HG03103 (cell line): ENCODE measurements at regions not wholly inside any gene's neighbourhood (a gene's known extent, or its start where the extent isn't known, plus 50 kb on each side); places are given as distances from the start of the nearest gene placed in this dataset.
"Not testable (repeated sequence)": the region's sequence is repeated elsewhere in the genome, so short reads cannot be mapped to it uniquely, and the experiment has no call there.

ENCODE experiments used
- ATAC-seq: cut with Tn5 transposase; IDR thresholded peaks from one replicate; pipeline ENCODE4 v1.9.1; 2021; ENCODE audit warnings: low read depth; ENCODE audit not compliant: unreplicated experiment

DNA sequence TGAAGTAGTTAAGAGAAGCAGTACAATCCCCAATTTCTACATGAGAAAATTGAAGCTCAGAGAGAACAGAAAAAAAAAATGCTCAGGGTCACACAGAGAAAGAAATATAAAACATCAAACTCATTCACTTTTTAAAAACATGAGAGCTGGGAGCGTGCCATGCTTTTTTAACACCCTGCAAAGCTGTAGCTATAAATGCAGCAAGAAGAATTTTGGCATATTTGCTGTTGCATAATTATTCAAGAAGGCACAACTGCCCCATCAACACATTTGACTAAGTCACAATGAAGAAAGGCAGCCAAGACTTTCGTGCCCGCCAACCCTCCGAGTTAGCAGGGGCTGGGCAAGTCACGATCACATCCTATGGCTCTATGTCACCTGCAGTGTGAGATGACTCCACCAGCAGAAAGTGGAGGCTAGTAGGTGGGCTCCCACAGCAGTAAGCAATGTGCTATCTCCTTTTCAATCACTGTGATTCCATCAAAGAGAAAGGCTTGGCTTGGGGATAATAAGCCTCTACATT is 214.8 kb downstream of the DHX15 start:
- no peak for ATAC-seq

DNA sequence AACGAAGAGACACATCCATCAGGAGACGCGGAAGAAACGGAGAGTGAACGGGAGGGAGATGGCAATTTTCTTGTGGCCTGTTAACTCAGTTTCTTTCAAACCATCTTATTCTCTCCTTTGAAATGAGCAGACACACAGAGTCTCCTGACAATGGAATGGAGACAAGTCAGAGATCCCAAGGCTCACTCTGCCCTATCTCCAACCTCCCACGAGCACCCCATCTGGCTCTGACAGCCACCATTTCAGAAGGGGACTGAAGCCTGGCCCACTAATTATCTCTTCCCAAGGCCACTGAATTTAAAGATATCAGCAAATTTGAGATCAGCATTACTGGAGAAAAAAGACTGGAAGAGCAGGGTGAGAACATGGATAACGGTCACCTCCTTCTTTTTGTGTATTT is 215.6 kb downstream of the DHX15 start:
- ATAC-seq: no peak

DNA sequence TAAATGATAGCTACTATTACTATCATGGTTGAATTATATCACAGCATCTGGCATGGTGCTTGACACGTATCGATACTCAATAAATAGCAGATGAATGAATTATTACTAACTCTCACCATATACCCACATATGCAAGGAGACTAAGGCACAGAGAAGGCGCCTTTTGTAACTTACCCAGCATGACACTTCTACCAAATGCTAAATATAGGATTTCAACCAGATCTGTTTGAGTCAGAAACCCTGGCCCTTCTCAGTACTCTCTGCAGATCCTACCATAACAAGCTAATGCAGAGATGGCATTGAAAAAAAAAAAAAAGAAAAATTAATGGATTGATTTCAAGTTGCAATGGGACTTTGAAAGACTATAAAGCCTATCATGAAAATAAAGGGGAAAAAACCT is 219.5 kb downstream of the DHX15 start:
- ATAC-seq: no peak

DNA sequence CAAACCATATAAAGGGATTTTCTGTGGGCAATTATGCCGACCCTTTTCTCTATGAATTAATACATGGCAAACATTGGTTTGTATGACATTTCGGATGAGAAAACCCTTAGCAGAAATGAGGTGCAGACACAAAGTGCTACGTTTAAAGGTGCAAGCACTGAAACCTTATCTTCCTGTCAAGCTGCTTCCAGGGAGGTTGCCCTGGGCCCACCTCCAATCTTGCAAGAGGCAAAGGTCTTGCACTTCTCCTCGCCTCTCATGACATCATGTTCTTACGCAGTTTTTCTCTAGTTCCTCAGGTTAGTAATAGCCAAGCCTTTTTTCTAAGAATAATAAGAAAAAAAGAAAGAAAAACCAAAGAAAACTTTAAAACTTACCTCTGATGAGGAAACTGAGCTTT is 220.1 kb downstream of the DHX15 start:
- ATAC-seq: no peak

DNA sequence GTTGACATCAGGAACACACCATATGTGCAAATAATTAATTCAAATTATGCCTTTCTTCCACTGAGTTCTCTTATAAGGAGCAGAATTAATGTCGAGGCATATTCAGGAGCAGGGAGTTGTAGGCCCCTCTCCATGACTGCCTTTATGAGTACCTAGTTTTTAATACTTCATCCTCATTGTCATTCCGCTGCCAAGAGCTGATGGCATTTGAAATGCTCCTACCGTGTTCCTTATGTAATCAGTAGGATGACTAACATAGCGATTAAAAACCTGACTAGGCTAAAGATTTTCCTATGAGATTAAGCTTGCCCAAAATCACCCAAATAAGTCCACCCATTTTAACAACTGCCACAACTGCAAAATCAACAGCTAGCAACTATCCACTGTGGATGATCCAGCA is 220.6 kb downstream of the DHX15 start:
- ATAC-seq: no peak

DNA sequence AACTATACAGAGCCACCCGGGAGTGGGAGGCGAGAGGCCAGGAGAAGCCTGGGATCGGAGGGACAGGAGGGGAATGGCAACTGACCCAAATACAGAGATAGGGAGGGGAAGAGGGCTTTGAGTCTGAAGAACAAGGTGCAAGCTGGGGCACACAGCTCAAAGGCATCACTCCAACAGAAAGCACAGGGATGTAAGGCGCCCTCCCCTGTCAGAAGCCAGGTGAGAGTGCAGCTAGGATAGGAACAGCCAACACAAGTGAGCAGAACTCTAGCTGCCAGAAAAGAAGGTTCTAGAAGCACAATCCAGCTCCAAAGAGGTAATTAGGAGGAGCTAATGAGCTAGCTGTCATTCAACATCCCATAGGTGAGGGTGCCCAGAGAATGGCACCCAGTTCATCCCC is 232.2 kb downstream of the DHX15 start:
- no peak for ATAC-seq

DNA sequence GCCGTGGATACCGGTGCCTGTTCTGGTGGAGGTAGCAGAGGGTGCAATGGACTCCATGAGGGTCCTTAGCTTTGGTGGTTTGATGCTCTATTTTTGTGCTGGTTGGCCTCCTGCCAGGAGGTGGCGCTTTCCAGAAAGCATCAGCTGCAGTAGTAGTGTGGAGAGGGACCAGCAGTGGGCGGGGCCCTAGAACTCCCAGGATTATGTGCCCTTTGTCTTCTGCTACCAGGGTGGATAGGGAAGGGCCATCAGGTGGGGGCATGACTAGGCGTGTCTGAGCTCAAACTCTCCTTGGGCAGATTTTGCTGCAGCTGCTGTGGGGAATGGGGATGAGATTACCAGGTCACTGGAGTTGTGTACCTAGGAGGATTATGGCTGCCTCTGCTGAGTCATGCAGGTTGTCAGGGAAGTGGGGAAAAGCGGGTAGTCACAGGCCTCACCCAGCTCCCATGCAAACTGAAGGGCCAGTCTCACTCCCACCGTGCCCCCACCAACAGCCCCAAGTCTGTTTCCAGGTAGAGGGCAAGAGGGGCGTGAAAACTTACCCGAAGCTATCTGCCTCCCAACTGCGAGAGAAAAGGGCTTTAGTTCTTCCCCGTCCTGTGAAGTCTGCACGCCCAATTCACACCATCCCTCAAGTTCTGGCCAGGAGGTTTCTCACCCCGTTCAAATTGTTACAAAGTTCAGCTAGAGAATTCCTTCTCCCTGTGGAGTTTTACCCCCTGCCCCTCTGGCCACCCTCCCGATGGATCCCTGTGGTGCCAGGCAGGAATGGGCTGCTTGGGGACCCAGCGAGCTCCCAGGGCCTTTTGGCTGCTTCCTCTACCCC is 235.0 kb downstream of the DHX15 start:
- not testable (repeated sequence) for ATAC-seq

DNA sequence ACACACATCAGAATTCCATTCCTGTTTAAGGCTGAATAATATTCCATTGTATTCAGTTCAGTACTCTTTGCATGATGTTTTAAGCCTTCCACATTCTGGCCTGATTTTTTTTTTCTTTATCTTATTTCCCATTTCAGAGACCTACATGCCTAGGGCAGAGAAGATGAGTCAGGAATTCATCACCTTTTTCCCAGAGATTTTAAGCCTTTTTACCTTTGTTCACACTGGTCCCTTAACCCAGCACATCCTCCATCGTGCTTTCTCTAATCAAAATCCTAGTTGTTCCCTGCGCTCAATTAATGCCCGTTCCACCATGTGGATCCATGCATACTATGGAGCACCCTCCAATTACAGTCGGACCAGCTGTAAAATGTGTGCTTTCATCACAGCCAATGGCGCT is 245.1 kb downstream of the DHX15 start:
- ATAC-seq: no peak

DNA sequence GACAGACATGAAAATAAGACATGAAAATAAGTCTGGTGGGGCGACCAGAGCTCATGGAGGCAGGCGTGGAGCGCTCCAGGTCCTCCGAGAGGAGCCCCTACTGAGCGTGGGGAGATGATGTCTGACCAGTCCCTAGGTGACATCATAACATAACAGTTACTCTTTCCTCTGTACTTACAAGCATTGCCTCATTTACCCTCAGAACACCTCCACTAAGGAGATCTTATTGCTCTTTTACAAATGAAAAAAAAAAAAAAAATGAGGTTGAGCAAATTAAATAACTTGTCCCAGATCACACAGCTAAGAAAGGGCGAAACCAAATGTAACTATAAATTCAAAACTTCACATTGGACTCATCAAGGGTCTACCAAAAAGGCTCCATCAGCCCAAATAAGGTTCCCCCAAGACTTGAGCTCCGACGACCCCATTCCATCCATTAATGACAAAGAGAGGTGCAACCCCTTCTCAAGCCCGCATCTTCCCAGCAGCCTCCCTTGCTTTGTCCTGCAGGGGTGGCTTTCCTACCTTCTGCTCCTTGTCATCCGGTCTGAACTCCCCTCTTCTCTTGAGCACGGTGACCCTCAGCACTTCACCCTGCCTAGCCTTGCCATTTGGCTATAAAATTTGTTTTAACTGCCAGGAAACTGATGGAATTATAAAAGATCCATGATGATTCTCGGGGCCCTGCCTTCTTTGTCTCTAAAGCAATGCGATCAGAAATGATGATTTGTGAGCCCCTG is 246.7 kb downstream of the DHX15 start:
- no peak for ATAC-seq

DNA sequence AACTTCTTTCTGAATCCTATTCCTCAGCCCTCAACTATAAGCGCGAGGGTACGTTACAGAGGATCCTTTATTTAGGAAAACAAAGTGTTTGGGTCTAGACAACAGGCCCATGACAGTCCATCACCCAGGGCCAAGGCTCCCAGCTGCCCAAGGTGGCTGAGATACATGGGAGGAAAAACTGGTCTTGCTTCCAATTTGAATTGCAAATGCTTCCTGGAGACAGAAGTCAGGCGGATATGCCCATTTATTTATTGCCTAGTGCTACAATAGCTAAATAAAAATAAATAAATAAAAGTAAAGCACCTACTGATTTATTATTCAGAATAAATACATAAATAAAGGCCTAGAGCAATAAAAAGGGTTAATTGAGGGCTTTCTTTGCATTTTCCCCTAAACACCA is 248.7 kb downstream of the DHX15 start:
- ATAC-seq: no peak

DNA sequence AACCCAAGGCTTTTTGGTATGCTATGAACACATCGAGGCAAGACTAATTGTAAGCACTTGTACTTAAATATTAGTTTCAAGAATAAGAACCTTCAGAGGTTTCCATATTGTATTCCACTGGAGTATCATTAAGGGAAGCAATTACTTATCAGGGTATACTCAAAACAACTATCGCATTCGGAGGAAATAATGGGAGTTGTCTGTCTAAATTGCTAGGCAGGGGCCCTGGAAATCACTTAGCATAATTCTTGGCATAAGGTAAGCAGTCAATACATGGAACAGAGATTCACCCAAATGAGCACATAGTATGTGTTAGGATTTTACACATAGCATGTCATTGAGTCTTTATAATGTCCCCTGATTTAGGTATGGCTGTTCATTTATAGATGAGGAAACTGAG is 249.4 kb downstream of the DHX15 start:
- no peak for ATAC-seq

DNA sequence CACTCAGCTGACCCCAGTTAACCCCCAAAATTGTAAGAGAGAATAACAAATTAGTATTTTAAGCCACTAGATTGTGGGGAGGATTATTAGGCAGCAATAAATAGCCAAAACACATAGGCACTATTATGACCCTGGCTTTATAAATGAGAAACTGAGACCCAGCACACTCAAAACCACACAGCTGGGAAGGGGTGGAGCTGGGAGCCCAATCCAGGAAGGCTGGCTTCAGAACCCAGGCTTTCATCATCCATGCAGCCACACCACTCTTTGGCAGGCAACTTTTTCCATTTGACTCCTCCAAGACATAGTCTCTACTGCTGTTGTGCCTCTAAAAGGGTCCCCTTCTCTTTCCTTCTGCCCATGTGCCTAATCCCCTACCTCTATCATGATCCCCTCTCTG is 253.8 kb downstream of the DHX15 start:
- no peak for ATAC-seq

DNA sequence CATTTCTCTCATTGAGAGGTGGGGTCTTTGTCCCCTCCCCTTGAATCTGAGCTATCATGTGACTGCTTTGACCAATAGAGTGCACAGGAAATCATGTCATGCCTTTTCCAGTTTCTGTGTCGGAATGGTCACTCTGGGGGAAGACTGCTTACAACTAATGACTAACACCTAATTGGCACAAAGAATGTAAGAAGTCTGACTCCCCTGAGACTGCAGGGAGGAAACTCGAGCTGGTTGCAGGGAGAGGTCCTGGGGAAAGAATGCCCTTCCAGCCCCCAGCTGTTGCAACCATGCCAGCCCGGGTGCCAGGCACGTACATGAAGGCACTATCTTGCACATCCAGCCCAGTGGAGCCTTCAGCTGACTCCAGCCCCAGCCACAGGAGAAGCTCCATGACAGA is 254.2 kb downstream of the DHX15 start:
- no peak for ATAC-seq

GRCh38 chr4:24328711-24329110 is 255.6 kb downstream of the DHX15 start:
- no peak for ATAC-seq

DNA sequence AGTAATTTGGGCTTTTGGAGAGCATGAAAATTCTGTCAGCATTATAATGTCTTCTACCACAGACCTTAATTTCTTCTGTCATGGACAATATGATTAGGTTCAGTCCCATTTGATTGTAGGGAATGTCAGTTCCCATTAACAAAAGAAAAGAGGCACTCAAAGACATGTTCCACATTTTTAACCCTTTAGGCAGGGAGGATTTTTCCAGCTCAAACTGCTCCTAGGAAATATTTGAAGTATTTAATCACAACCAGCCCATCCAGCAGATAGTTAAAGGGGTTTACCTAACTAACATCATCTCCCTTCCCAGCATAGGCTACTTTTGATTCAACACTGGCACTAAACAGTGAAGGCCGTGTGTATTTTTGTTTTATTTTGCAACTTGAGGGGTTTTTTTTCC is 256.0 kb downstream of the DHX15 start:
- ATAC-seq: no peak

GRCh38 chr4:24322995-24323394 is 261.4 kb downstream of the DHX15 start:
- ATAC-seq: no peak

DNA sequence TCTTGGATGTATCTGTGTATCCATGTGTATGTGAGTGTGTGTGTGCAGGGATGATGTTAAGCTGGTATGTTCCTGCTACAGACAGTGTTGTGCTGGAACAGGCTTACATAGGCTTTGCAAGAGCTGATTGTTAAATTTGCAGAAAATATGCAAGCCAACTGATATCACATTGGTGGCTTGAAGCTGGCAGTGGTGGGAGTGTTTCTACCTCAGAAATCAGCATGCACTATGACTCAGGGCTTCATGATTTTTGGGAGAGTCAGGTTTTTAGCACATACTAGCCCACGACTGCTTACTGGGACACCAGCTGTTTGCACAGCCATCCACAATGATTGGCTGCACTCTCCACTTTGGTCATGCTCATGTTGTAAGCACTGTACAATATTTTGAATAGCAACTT is 261.8 kb downstream of the DHX15 start:
- ATAC-seq: no peak

DNA sequence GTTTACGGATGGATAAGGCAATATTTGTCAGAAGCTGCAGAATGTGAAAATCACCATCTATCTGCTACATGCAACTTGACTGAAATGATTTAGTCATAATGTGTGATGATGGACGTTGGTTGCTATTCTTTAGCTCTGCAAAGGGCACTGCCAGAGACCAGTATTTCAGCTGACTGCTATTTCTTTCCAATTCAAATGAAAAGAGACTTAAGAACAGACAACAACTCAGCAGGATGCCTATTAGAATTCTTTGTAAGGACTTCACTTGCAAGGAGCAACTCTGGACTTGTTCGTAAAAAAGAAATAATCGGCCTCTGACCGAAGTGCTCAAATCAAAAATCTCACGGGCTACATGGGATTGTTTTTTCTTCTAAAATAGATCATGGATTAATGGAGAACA is 262.7 kb downstream of the DHX15 start:
- ATAC-seq: no peak

- no peak for ATAC-seq
These were observed 263.2 kb downstream of the DHX15 start for GRCh38 chr4:24321131-24321530.

DNA sequence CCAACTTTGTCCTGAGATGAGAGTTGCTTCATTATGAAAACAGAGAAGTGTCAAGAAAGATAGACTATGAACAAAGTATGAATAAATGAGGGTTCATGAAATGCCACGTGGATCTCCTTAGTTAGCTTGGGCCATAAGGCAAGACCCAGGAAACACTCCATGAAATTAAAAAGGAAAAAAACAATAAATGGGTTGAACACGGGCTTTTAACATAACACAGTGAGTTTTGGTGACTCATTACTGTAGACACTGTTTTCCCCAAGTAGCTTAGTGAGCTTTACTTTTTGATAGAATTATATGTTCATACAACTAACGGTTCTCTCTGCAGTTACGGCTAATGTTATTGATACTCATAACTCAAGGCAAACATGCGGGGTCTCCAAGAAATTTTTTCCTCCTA is 265.0 kb downstream of the DHX15 start:
- no peak for ATAC-seq

- ATAC-seq: no peak
These were observed 269.3 kb downstream of the DHX15 start for GRCh38 chr4:24315056-24315455.
